HG02973 (cell line): ENCODE measurements at regions not wholly inside any gene's neighbourhood (a gene's known extent, or its start where the extent isn't known, plus 50 kb on each side); places are given as distances from the start of the nearest gene placed in this dataset.
"Not testable (repeated sequence)": the region's sequence is repeated elsewhere in the genome, so short reads cannot be mapped to it uniquely, and the experiment has no call there.

Experiments
- ATAC-seq: cut with Tn5 transposase; IDR thresholded peaks from one replicate; pipeline ENCODE4 v1.9.1; 2021; ENCODE audit warnings: moderate library complexity; ENCODE audit not compliant: unreplicated experiment

DNA sequence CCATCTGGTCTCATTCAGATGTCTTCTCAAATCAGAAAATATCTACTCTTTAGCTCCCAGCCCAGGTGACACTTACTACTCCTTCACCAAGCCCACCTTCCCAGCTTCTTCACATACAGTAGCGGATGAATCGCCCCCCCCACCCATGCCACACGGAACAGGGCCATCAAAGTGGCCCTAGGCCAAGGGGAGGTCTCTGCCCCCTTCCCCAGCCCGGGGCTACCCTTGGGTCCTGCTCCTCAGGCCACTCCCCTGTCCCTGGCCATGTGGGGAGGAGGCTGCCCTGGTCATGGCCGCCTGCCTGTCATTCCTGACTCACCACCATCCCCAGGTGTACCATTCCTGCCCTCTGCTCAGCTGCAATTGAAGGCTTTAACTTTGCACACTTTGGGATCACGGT, 142.8 kb downstream of the NECTIN1 start:
- ATAC-seq, result no peak

- no peak for ATAC-seq
These were observed 143.8 kb downstream of the NECTIN1 start for GRCh38 chr11:119585043-119585781.

- ATAC-seq, result no peak
These were observed 144.6 kb downstream of the NECTIN1 start for GRCh38 chr11:119584193-119585042.

DNA sequence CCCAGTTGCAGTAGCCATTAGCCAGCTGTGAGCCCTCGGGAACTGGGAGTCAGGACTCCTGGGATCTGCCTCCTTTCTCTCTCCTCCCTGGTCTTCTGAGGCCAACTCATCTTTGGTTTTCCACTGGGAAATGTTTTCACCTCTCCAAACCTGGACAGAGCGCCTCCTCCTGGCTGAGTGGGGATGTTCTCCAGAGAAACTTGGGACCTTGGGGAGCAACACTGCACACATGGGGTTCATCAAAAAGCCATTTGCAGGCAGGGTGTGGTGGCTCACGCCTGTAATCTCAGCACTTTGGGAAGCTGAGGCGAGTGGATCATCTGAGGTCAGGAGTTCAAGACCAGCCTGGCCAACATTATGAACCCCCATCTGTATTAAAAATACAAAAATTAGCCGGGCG, 145.4 kb downstream of the NECTIN1 start:
- no peak for ATAC-seq

DNA sequence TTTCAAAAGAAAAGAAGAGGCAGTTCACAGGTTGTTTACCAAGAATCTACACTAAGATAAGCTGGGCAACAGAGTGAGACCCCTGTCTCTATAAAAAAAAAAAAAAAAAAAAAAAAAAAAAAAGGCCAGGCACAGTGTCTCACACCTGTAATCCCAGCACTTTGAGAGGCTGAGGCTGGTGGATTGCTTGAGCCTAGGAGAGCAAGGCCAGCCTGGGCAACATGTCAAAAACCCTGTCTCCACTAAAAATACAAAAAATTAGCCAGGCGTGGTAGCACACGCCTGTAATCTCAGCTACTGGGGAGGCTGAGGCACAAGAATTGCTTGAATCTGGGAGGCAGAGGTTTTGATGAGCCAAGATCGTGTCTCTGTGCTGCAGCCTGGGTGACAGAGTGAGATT, 147.6 kb downstream of the NECTIN1 start:
- not testable (repeated sequence) for ATAC-seq

- ATAC-seq, result no peak
These were observed 148.2 kb downstream of the NECTIN1 start for GRCh38 chr11:119580751-119581150.

- no peak for ATAC-seq
These were observed 148.9 kb downstream of the NECTIN1 start for GRCh38 chr11:119580081-119580480.

DNA sequence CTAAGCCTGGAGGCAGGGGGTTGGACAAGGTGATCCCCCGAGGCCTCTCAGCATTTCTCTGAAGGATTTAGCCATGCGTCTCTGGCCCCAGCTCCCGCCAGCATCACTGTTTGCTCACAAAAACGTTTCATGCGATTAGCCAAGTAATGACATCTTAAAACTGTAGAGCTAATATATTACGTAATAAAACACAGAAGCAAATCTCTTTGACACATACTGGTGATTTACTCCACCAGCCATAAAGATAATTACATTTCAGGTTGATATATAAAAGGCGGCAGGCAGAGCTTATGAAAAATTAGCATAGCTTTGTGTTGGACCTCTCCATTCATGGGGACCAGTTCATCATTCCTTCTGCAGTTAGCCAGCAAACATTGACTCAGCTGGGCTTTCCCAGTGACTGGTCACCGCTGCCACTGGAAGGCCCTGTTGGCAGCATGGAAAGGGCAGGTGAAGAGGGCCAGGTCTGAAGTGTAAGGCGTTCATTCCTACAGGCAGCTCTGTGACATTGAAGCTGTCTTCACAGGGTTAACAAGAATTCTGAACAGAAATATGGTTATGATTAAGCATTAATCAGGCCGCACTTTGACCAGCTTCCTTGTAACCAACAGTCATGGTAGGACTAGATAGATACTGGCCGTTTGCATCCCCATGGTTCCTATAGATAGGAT, 150.3 kb downstream of the NECTIN1 start:
- ATAC-seq, result no peak

DNA sequence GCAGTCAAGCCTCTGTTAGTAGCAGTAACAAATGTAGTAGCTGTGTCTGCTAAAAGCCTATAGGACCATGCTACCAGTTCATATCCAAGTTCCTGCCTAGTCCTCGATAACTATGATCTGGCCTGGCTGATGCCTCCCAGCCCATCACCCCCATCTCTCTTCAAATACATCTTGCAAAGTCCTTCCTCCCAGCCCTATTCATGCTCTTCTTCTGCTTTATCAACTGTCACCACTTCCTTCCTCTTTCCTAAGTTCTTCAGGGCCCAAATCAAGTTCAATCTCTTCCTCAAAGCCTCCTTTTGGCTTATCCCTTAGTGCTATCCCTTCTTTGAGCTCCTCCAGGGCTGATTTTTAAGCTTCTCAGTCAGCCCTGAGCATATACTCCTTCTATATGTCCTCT, 150.9 kb upstream of the THY1 start:
- no peak for ATAC-seq

- ATAC-seq, result no peak
These were observed 149.8 kb upstream of the THY1 start for GRCh38 chr11:119572481-119573424.

DNA sequence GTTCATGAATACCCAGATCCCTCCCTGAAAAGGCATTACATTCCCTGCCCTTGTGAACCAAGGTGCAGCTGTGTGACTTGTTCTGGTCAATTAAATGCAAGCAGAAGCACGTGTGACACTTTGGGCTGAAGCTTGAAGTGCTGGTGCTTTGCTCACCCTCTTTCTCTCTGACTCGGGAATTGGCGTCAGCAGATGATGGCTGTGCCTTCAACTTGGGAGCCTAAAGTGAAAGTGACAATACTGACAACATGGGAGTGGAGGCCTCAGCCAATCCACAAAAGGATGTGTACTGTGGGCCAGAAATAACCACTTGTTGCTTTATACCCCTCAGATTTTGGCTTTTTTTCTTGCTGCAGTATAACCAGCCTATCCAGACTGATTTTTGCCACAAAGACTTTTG, 148.3 kb upstream of the THY1 start:
- ATAC-seq, result no peak

- ATAC-seq, result no peak
These were observed 145.0 kb upstream of the THY1 start for GRCh38 chr11:119567688-119568582.

GRCh38 chr11:119566319-119566718, 143.3 kb upstream of the THY1 start:
- no peak for ATAC-seq

- not testable (repeated sequence) for ATAC-seq
These were observed 142.7 kb upstream of the THY1 start for GRCh38 chr11:119565693-119566092.

GRCh38 chr11:119560961-119561360, 138.0 kb upstream of the THY1 start:
- ATAC-seq, result no peak

DNA sequence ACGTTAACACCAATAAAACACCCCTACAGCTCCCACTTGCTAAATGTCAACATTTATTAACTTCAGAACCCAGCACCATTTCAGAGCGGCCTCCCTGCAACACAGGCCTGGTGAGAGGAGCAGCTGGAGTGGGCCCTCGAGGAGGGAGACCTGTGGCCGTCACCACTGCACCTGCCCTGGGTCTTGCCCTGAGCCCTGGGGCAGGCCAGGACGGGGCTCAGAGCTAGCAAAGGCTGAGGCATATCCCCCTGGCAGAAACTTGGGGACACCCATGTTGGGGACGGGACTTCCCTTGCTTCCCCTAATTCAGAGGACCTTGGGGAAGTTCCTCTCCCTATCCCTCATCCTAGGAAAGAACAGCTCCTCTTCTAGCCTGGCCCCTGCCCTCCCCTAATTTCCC, 137.3 kb upstream of the THY1 start:
- ATAC-seq, result no peak

DNA sequence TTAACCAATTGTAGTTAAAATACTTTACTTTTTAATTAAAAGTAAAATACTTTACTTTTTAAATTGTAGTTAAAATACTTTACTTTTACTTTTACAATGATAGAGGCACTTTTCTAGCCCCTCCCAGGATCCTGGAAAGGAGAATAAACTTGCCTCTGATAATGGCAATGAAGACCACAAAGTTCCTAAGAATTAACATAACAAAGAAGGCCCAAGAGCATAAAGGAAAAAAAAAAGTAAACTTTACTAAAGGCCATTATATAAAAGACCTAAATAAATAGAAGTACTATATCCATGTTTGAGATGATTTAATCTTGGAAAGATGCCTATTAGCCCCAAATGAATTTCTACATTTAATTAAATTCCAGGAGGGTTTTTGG, 129.1 kb upstream of the THY1 start:
- no peak for ATAC-seq

DNA sequence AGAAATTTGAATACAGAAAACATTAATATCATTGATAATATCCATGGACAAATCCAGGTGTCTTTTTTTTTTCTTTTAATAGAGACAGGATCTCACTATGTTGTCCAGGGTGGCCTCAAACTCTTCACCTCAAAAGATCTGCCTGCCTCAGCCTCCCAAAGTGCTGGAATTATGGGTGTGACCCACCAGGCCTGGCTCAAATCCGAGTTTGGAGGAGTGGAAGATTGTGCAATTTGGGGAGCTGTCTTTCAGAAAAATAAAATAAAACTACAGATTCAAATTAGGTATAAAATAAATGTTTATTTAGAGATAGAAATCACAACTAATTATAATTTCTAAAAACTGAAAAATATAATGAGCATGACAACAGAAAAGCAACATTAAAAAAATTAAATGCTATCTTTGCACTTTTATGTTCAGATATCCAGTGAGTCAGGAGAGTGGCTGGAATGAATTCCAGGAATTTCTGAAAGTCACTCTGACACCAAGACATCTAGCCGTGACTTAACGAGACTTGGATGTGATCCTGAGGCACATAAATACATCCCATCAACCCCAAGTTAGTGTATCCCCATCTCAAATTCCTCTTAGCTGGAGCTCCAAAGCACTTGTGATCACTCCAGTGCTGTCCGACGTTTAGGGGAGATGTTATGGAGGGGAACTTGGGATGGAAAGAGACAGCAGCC, 128.6 kb upstream of the THY1 start:
- ATAC-seq, result no peak
